NCI-H2029 treated with DMSO at 0.1 percent for 48 hours (cell line): ENCODE measurements at regions not wholly inside any gene's neighbourhood (a gene's known extent, or its start where the extent isn't known, plus 50 kb on each side); places are given as distances from the start of the nearest gene placed in this dataset.
A peak's percentile ranks its signal among the peaks of the same experiment; 100 is the strongest.

Experiments used
- DNase-seq: peaks from one replicate; lab custom pipeline; 2025; lab: John Stamatoyannopoulos, UW

- no peak for DNase-seq
Measured at GRCh38 chr3:110811050-110811449, 260.6 kb upstream of the NECTIN3 start.

GRCh38 chr3:110813541-110813940 is 258.1 kb upstream of the NECTIN3 start:
- DNase-seq, result no peak

GRCh38 chr3:110814170-110815007 is 257.2 kb upstream of the NECTIN3 start:
- DNase-seq, result no peak

DNA sequence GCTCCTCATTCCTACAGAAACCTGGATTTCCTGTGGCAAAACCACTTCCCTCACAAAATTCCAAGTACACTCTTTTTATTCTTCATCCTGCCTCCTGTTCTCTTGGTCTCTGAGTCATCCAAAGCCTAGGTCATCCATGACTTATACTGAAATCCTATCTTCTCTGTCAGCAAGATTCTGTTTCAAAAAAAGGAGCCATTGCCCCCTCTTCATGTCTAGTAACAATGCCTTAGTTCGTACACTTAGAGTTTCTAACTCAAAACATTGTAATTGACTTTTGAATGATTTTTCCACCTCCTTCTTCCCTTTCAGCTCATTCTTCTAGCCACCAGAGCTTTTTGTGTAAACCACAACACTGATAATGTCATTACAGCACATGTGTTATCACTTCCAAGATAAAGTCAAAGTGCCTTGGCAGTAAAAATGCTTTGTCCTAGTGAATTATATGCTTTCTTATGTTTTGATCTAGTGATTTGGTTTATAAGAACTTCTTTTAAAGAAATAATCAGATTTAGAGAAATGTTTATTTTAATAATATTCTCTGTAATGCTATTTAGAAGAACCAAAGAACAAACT is 256.5 kb upstream of the NECTIN3 start:
- DNase-seq, result no peak

DNA sequence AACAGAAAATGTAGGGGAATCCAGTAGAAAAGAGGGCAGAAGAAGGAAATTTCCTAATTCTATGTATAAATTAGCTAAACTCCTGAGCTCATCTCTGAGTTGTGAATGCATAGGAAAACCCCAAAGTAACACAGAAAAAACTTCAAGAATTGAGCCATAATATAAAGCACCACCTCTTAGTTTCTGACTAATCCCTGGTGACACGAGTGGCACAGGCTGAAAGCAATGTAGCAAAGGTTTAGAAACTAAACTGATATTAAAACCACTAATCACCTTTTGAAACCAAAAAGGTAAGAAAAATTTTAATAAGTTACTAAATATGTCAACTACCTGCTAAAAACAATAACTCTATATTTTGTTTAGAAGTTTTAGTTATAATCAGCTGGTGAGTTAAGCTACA is 255.6 kb upstream of the NECTIN3 start:
- no peak for DNase-seq

- no peak for DNase-seq
Measured at GRCh38 chr3:110821586-110821985, 250.0 kb upstream of the NECTIN3 start.

GRCh38 chr3:110822971-110823370 is 248.6 kb upstream of the NECTIN3 start:
- no peak for DNase-seq

DNA sequence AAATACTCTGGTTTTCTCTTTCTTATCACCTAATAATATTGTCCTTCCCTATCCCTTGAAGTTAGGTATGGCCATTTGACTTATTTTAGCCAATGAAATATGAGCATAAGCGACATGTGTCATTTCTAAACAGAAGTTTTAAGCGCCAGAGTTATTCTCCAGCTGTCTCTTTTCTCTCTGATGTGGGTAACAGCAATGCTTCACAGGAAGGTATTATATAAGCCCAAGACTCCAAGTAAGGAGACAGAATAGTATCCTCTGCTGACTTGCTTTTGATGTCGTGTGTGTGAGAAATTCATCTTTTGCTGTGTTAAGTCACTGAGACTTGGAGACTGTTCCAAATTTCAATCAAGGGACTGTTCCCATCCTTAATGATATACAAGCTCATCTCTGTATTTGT is 224.6 kb upstream of the NECTIN3 start:
- DNase-seq, result no peak

DNA sequence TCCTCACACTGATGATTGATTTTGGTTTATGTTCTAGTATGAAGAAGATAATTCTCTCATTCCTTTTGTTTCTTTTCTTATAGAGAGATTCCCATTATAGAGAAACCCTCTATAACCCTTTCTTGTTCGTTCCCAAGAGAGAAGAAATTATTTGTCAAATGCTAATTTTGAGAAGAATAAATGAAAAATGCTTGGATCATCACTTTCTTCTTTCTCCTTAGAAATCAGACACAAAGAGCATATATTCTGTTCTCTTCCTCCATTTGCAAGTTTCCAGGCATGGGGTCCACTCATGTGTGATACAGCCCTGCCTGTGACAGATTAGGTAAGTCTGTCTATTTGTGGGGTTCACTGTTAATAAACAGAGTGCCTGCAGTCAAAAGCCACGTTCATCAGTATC is 222.6 kb upstream of the NECTIN3 start:
- DNase-seq, result no peak

- DNase-seq, result no peak
Measured at GRCh38 chr3:110851736-110852135, 219.9 kb upstream of the NECTIN3 start.

DNA sequence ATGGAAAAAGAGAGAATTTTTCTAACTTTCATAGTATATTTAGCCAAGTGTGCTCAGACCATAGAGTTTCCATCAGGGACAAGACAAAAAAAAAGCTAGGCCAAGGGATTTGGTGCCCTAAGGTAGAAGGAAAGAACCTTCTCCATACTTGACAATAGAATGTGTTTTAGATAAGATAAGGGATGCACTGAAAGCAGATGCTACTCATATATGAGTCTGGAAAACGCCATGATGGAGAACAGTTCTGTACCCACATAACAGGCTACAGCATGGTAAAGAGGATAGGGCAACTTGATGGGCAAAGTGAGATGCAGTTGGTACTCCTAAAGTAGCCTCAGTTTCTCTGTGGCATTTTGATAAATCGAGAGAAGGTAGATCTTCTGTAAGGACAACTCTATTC is 216.4 kb upstream of the NECTIN3 start:
- no peak for DNase-seq

- DNase-seq, result no peak
Measured at GRCh38 chr3:110856916-110857315, 214.7 kb upstream of the NECTIN3 start.

DNA sequence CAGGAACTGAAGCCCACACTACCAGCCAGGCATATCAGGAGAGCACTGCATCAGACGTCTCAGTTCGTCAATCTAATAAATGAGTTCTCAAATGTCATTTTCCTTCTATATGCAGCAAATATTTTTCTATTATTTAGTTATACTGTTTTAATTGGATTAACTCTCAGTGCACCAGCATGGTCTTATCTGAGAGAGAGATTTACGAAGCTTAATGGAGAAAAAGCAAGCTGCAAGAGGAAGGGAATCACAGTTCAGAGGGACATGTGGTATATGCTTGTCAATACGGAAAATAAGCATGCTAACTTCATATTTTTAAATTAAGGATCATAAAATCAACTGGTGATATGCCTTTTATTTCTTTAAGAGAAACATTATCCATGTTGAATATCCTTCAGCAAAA is 213.1 kb upstream of the NECTIN3 start:
- no peak for DNase-seq

DNA sequence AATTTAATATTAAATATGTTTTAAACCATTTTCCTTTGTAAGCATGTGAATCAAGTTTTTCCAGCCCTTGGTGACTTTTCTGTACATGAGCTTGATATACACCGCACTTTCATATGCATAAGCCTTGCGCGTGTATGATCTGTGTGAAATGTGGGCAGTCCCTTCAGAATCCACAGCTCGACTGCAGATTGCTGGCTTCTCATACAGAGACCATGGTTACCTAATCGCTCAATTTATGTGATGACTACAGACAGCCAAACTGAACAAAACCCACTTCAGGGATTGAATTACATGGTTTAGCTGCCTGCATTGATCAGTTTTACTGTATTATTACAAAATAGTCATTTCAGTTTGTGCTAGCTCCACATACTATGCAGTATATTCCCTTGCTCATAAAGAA is 212.3 kb upstream of the NECTIN3 start:
- no peak for DNase-seq

DNA sequence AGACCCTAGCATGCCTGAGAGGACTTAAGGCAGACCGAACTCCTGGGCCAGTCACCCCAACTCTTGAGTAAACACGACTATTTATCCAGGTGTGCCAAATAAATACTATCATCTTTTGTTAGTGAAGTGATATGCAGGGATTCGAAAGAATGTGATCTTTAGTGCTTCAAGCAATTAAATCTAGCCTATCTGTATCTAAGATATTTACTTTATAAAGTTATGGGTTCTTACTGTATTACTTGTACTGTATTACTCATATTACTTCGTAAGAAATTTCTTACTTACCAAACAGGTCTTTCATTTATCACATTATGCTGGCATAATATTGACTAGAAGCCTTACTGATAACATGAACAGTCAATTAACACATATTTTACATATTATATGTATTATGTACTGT is 211.6 kb upstream of the NECTIN3 start:
- no peak for DNase-seq

DNA sequence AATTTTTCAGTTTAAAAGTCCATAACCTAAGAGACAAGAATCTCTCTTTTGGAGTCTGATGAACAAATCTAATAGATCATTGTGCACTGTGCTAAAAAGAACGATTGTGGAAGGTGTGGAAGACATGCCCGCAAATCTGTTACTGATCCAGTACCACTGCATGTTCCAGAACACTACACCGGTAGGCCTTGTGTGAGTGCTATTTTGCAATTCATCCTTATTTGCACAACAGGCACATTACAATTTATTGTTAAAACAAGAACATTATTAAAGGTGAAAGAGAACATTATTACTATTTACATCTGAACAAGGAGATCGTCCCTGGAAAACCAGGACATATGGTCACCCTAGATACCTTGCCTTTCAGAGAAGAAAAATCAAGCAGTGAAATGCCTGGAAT is 205.7 kb upstream of the NECTIN3 start:
- DNase-seq, result no peak

GRCh38 chr3:110868106-110868505 is 203.5 kb upstream of the NECTIN3 start:
- DNase-seq, result no peak

DNA sequence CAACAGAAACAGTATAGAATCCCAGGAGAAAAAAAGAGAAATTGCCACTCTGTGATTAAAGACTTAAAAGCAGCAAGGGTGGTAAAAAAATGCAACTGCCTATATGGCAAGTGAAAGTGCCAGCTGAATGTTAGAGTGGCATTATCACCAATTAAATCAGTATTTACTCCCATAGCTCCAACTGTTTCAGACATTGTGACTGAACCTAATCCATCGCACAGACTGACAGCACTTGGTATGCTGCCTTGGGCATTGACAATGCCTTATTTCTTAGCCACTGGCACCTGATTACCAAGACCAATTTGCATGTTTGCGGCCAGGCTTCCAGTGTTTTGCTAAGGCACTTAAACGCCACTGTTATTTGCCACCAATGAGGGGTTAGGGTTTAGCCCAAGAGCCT is 201.9 kb upstream of the NECTIN3 start:
- no peak for DNase-seq

GRCh38 chr3:110871869-110872268 is 199.7 kb upstream of the NECTIN3 start:
- DNase-seq, result no peak

DNA sequence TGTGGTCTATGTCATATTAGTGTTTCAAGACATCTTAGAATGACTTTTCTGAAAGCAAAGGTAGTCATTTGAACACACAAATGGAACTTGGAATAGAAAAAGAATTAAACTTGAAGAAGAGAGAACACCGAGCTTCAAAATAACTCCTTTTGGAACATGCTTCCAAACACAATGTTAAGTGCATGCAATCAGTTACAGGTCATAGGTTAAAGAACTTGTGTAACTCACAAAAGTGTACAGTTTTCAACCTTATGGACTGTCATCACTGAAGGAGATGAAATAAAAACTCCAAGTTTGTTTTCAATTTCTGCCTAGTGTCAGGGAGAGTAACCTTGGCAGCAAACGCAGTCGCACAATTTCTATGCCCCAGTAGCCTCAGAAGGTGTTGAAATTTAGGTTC is 192.9 kb upstream of the NECTIN3 start:
- no peak for DNase-seq

DNA sequence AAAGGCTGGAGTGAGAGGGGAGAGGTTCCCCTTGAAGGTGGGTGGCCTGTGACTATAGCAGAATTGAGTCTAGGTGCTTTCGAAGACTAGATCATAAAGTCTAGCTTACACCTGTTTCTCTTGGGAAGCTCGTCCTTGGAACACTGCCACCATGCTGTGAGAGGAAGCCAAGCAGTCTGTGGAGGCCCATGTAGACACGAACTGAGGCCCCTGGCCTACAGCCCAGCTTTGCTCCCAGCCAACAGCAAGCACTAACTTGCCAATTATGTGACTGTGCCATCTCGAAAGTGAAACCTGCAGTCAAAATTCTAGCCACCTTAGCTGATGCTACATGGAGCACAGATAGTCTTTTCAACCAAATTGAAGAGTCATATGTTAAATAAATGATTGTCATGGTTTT is 190.5 kb upstream of the NECTIN3 start:
- DNase-seq, result peak; percentile 94

DNA sequence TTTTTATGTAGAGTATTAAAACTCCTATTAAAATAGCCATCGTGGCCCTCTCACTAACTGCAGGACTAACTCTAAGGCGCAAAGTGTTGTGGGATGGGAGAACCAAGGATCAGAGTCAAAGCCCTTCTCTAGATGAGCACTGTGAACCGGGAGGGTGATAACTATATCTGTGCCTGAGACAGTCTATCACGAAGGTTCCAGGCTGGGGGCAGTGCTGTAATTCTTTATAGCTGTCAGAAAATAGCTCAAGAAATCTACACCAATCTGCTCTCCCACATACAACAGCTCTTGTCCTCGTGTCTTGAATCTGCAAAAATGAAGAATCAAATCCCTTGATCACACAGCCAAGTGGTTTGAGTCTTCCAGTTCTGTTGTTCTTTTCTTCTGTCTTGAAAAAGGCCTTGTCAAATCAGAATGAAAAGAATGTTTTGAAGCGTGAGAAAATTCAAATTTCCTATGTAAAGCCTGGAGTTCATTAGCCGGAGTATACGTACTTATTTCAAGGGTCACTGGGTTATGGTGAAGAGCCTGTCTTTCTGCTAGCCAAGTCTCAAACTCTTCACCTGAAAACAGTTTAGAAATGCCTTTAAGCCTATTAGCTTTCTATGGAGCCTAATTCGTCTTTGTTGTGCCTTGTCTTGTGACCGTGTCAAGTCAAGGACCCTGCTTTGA is 185.3 kb upstream of the NECTIN3 start:
- DNase-seq, result no peak

DNA sequence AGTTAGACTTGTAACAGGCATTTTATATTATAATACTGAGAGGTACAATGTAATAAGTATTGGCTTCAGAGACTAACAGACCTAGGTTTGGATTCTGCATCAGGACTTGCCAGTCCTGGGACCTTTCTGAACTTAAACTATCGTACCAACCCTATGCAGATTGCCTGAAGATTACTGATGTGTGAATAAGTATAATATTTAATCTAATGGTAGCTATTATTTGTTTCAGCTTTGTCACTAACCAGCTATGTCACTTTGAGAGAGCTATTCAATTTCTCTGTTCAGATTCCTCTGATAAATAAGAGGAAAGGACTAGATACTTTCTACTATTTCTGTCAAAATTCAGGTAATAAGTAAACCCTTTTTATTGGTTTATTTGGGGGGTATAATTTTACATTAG is 184.4 kb upstream of the NECTIN3 start:
- no peak for DNase-seq
